ENCODE measurements at regions not wholly inside any gene's neighbourhood (a gene's known extent, or its start where the extent isn't known, plus 50 kb on each side); places are given as distances from the start of the nearest gene placed in this dataset.

- Histone ChIP-seq H3K27me3 (ENCODE audit: control insufficient read depth in 3 of 3, insufficient read depth in 3 of 3, low read length in 3 of 3) (no peaks in the 10 kb centered on the region), H3K9me3 (ENCODE audit: control insufficient read depth in 3 of 3, low read length in 3 of 3) (no peaks in the 10 kb centered on the region), H3K27ac (ENCODE audit: low read depth, low read length) (peak overlapping the region; percentile 11), H3K36me3 (ENCODE audit: control insufficient read depth in 3 of 3, insufficient read depth in 3 of 3, low read length in 3 of 3) (no peaks in the 10 kb centered on the region), H3K4me3 (ENCODE audit: low read length in 3 of 3) (peak overlapping the region in 1 of 3 donors; percentile 15), H3K9ac (ENCODE audit: low read depth in 1 of 3, low read length in 3 of 3) (no peak overlapping the region), H3K4me1 (ENCODE audit: control insufficient read depth in 3 of 3, insufficient read depth in 3 of 3, low read length in 3 of 3) (peaks cover 0 to 5% (median 4%) of the 10 kb centered on the region in 3 donors)
Measured at GRCh38 chr2:147236601-147237000, 608.2 kb upstream of the ACVR2A start.

- Histone ChIP-seq H3K27me3 (ENCODE audit: control insufficient read depth in 3 of 3, insufficient read depth in 3 of 3, low read length in 3 of 3) (no peaks in the 10 kb centered on the region), H3K36me3 (ENCODE audit: control insufficient read depth in 3 of 3, insufficient read depth in 3 of 3, low read length in 3 of 3) (no peaks in the 10 kb centered on the region), H3K4me3 (ENCODE audit: low read length in 3 of 3) (no peak overlapping the region)
Measured at GRCh38 chr2:147232225-147232669, 612.6 kb upstream of the ACVR2A start.

GRCh38 chr2:147231607-147232006, 613.2 kb upstream of the ACVR2A start:
- Histone ChIP-seq H3K27me3 (ENCODE audit: control insufficient read depth in 3 of 3, insufficient read depth in 3 of 3, low read length in 3 of 3) (no peaks in the 10 kb centered on the region), H3K9me3 (ENCODE audit: control insufficient read depth in 3 of 3, low read length in 3 of 3) (no peaks in the 10 kb centered on the region), H3K27ac (ENCODE audit: low read depth, low read length) (peak overlapping the region; percentile 45), H3K4me3 (ENCODE audit: low read length in 3 of 3) (no peak overlapping the region), H3K9ac (ENCODE audit: low read depth in 1 of 3, low read length in 3 of 3) (no peak overlapping the region), H3K4me1 (ENCODE audit: control insufficient read depth in 3 of 3, insufficient read depth in 3 of 3, low read length in 3 of 3) (peaks cover 0 to 7% (median 3%) of the 10 kb centered on the region in 3 donors), H3K36me3 (ENCODE audit: control insufficient read depth in 3 of 3, insufficient read depth in 3 of 3, low read length in 3 of 3) (no peaks in the 10 kb centered on the region)

More at GRCh38 chr2:147232225-147232669, 612.6 kb upstream of the ACVR2A start:
- Histone ChIP-seq H3K9me3 (ENCODE audit: control insufficient read depth in 3 of 3, low read length in 3 of 3) (no peaks in the 10 kb centered on the region), H3K27ac (ENCODE audit: low read depth, low read length) (peak overlapping the region; percentile 45), H3K9ac (ENCODE audit: low read depth in 1 of 3, low read length in 3 of 3) (peak overlapping the region in 1 of 3 donors; percentile 48), H3K4me1 (ENCODE audit: control insufficient read depth in 3 of 3, insufficient read depth in 3 of 3, low read length in 3 of 3) (peaks cover 0 to 7% (median 4%) of the 10 kb centered on the region in 3 donors)

GRCh38 chr2:147231081-147231480, 613.7 kb upstream of the ACVR2A start:
- H3K9me3 ChIP-seq (ENCODE audit: control insufficient read depth in 3 of 3, low read length in 3 of 3), result no peaks in the 10 kb centered on the region
- no peaks in the 10 kb centered on the region for H3K36me3 ChIP-seq (ENCODE audit: control insufficient read depth in 3 of 3, insufficient read depth in 3 of 3, low read length in 3 of 3)
- no peak overlapping the region for H3K9ac ChIP-seq (ENCODE audit: low read depth in 1 of 3, low read length in 3 of 3)
- peaks cover 0 to 7% (median 0%) of the 10 kb centered on the region in 3 donors for H3K4me1 ChIP-seq (ENCODE audit: control insufficient read depth in 3 of 3, insufficient read depth in 3 of 3, low read length in 3 of 3)
- no peaks in the 10 kb centered on the region for H3K27me3 ChIP-seq (ENCODE audit: control insufficient read depth in 3 of 3, insufficient read depth in 3 of 3, low read length in 3 of 3)
- no peak overlapping the region for H3K4me3 ChIP-seq (ENCODE audit: low read length in 3 of 3)
- H3K27ac ChIP-seq (ENCODE audit: low read depth, low read length), result peak overlapping the region; percentile 45

GRCh38 chr2:147227313-147227712, 617.5 kb upstream of the ACVR2A start:
- no peak overlapping the region for H3K4me3 ChIP-seq (ENCODE audit: low read length in 3 of 3)
- H3K9me3 ChIP-seq (ENCODE audit: control insufficient read depth in 3 of 3, low read length in 3 of 3), result no peaks in the 10 kb centered on the region
- no peaks in the 10 kb centered on the region for H3K27me3 ChIP-seq (ENCODE audit: control insufficient read depth in 3 of 3, insufficient read depth in 3 of 3, low read length in 3 of 3)
- H3K9ac ChIP-seq (ENCODE audit: low read depth in 1 of 3, low read length in 3 of 3), result no peak overlapping the region
- H3K27ac ChIP-seq (ENCODE audit: low read depth, low read length), result no peak overlapping the region
- H3K4me1 ChIP-seq (ENCODE audit: control insufficient read depth in 3 of 3, insufficient read depth in 3 of 3, low read length in 3 of 3), result peaks cover 0 to 3% (median 0%) of the 10 kb centered on the region in 3 donors
- H3K36me3 ChIP-seq (ENCODE audit: control insufficient read depth in 3 of 3, insufficient read depth in 3 of 3, low read length in 3 of 3), result no peaks in the 10 kb centered on the region

- Histone ChIP-seq H3K9ac (ENCODE audit: low read depth in 1 of 3, low read length in 3 of 3) (no peak overlapping the region), H3K4me1 (ENCODE audit: control insufficient read depth in 3 of 3, insufficient read depth in 3 of 3, low read length in 3 of 3) (no peaks in the 10 kb centered on the region), H3K27ac (ENCODE audit: low read depth, low read length) (no peak overlapping the region), H3K27me3 (ENCODE audit: control insufficient read depth in 3 of 3, insufficient read depth in 3 of 3, low read length in 3 of 3) (no peaks in the 10 kb centered on the region), H3K9me3 (ENCODE audit: control insufficient read depth in 3 of 3, low read length in 3 of 3) (no peaks in the 10 kb centered on the region), H3K4me3 (ENCODE audit: low read length in 3 of 3) (no peak overlapping the region), H3K36me3 (ENCODE audit: control insufficient read depth in 3 of 3, insufficient read depth in 3 of 3, low read length in 3 of 3) (no peaks in the 10 kb centered on the region)
Measured at GRCh38 chr2:147224070-147224469, 620.8 kb upstream of the ACVR2A start.

GRCh38 chr2:147223553-147224060, 621.2 kb upstream of the ACVR2A start:
- Histone ChIP-seq H3K27ac (ENCODE audit: low read depth, low read length) (no peak overlapping the region), H3K9me3 (ENCODE audit: control insufficient read depth in 3 of 3, low read length in 3 of 3) (no peaks in the 10 kb centered on the region), H3K9ac (ENCODE audit: low read depth in 1 of 3, low read length in 3 of 3) (no peak overlapping the region), H3K36me3 (ENCODE audit: control insufficient read depth in 3 of 3, insufficient read depth in 3 of 3, low read length in 3 of 3) (no peaks in the 10 kb centered on the region), H3K4me1 (ENCODE audit: control insufficient read depth in 3 of 3, insufficient read depth in 3 of 3, low read length in 3 of 3) (no peaks in the 10 kb centered on the region), H3K4me3 (ENCODE audit: low read length in 3 of 3) (no peak overlapping the region), H3K27me3 (ENCODE audit: control insufficient read depth in 3 of 3, insufficient read depth in 3 of 3, low read length in 3 of 3) (no peaks in the 10 kb centered on the region)

- no peak overlapping the region for H3K27ac ChIP-seq (ENCODE audit: low read depth, low read length)
- no peaks in the 10 kb centered on the region for H3K4me1 ChIP-seq (ENCODE audit: control insufficient read depth in 3 of 3, insufficient read depth in 3 of 3, low read length in 3 of 3)
- H3K9ac ChIP-seq (ENCODE audit: low read depth in 1 of 3, low read length in 3 of 3), result no peak overlapping the region
- no peaks in the 10 kb centered on the region for H3K36me3 ChIP-seq (ENCODE audit: control insufficient read depth in 3 of 3, insufficient read depth in 3 of 3, low read length in 3 of 3)
- H3K4me3 ChIP-seq (ENCODE audit: low read length in 3 of 3), result no peak overlapping the region
- H3K27me3 ChIP-seq (ENCODE audit: control insufficient read depth in 3 of 3, insufficient read depth in 3 of 3, low read length in 3 of 3), result no peaks in the 10 kb centered on the region
- no peaks in the 10 kb centered on the region for H3K9me3 ChIP-seq (ENCODE audit: control insufficient read depth in 3 of 3, low read length in 3 of 3)
Measured at GRCh38 chr2:147223119-147223518, 621.7 kb upstream of the ACVR2A start.

GRCh38 chr2:147222506-147222905, 622.3 kb upstream of the ACVR2A start:
- H3K4me3 ChIP-seq (ENCODE audit: low read length in 3 of 3), result no peak overlapping the region
- H3K9me3 ChIP-seq (ENCODE audit: control insufficient read depth in 3 of 3, low read length in 3 of 3), result no peaks in the 10 kb centered on the region
- H3K9ac ChIP-seq (ENCODE audit: low read depth in 1 of 3, low read length in 3 of 3), result no peak overlapping the region
- H3K27ac ChIP-seq (ENCODE audit: low read depth, low read length), result no peak overlapping the region
- H3K27me3 ChIP-seq (ENCODE audit: control insufficient read depth in 3 of 3, insufficient read depth in 3 of 3, low read length in 3 of 3), result no peaks in the 10 kb centered on the region
- H3K36me3 ChIP-seq (ENCODE audit: control insufficient read depth in 3 of 3, insufficient read depth in 3 of 3, low read length in 3 of 3), result no peaks in the 10 kb centered on the region
- H3K4me1 ChIP-seq (ENCODE audit: control insufficient read depth in 3 of 3, insufficient read depth in 3 of 3, low read length in 3 of 3), result no peaks in the 10 kb centered on the region

GRCh38 chr2:147214914-147215313, 629.9 kb upstream of the ACVR2A start:
- H3K4me1 ChIP-seq (ENCODE audit: control insufficient read depth in 3 of 3, insufficient read depth in 3 of 3, low read length in 3 of 3), result peaks cover 6 to 11% (median 7%) of the 10 kb centered on the region in 3 donors
- peak overlapping the region in 1 of 3 donors; percentile 23 for H3K4me3 ChIP-seq (ENCODE audit: low read length in 3 of 3)
- no peaks in the 10 kb centered on the region for H3K36me3 ChIP-seq (ENCODE audit: control insufficient read depth in 3 of 3, insufficient read depth in 3 of 3, low read length in 3 of 3)
- no peaks in the 10 kb centered on the region for H3K9me3 ChIP-seq (ENCODE audit: control insufficient read depth in 3 of 3, low read length in 3 of 3)
- peak overlapping the region in 1 of 3 donors; percentile 10 for H3K9ac ChIP-seq (ENCODE audit: low read depth in 1 of 3, low read length in 3 of 3)
- H3K27me3 ChIP-seq (ENCODE audit: control insufficient read depth in 3 of 3, insufficient read depth in 3 of 3, low read length in 3 of 3), result no peaks in the 10 kb centered on the region
- H3K27ac ChIP-seq (ENCODE audit: low read depth, low read length), result peak overlapping the region; percentile 9

Measured in skeletal muscle tissue (tissue), 3 donors.